Dedifferentiated amniotic fluid mesenchymal stem cell (primary cell): ENCODE measurements at regions not wholly inside any gene's neighbourhood (a gene's known extent, or its start where the extent isn't known, plus 50 kb on each side); places are given as distances from the start of the nearest gene placed in this dataset.
"Not testable (repeated sequence)": the region's sequence is repeated elsewhere in the genome, so short reads cannot be mapped to it uniquely, and the experiment has no call there.

Experiments used
- DNase-seq: peaks from one replicate; pipeline ENCODE4 v3.0.0-alpha.2; 2016; ENCODE audit errors: extremely low spot score

GRCh38 chr5:84487963-84488362, 103.3 kb upstream of the EDIL3 start:
- peak; percentile 96 for DNase-seq

GRCh38 chr5:84480873-84481637, 96.4 kb upstream of the EDIL3 start:
- no peak for DNase-seq

GRCh38 chr5:84478603-84479002, 93.9 kb upstream of the EDIL3 start:
- no peak for DNase-seq

GRCh38 chr5:84477485-84477884, 92.8 kb upstream of the EDIL3 start:
- DNase-seq = no peak

GRCh38 chr5:84474126-84474525, 89.4 kb upstream of the EDIL3 start:
- DNase-seq = no peak

GRCh38 chr5:84453405-84453804, 68.7 kb upstream of the EDIL3 start:
- DNase-seq = no peak

GRCh38 chr5:84450617-84451414, 66.1 kb upstream of the EDIL3 start:
- no peak for DNase-seq

- no peak for DNase-seq
These were observed 60.5 kb upstream of the EDIL3 start for GRCh38 chr5:84445049-84445685.

- DNase-seq = no peak
These were observed 53.8 kb upstream of the EDIL3 start for GRCh38 chr5:84438456-84438855.

GRCh38 chr5:84437673-84438315, 53.1 kb upstream of the EDIL3 start:
- DNase-seq = peak; percentile 48

GRCh38 chr5:84436866-84437265, 52.2 kb upstream of the EDIL3 start:
- DNase-seq = no peak

- DNase-seq = not testable (repeated sequence)
These were observed 51.2 kb upstream of the EDIL3 start for GRCh38 chr5:84435861-84436346.
